Heart right ventricle (tissue), 16 donors: ENCODE measurements at regions not wholly inside any gene's neighbourhood (a gene's known extent, or its start where the extent isn't known, plus 50 kb on each side); places are given as distances from the start of the nearest gene placed in this dataset.

Source experiments
- ATAC-seq, 8 donors: fragments of 200-7000 bp; cut with Tn5 transposase; one replicate each; pipeline ENCODE4 v1.9.1; 2020; ENCODE audit warnings: mild to moderate bottlenecking in 8 of 8, moderate library complexity in 8 of 8, moderate number of reproducible peaks in 1 of 8
- DNase-seq, 2 donors: peaks; one replicate each; pipeline ENCODE4 v3.0.0-alpha.2; 2020
- H3K27ac ChIP-seq, 10 donors: fragments of 200-600 bp; sonication (generic) in 2 of 10; one replicate each; pipeline versions ENCODE4 v1.5.0 to v1.8.0; 2020 to 2022; ENCODE audit warnings: mild to moderate bottlenecking in 3 of 10
- H3K27me3 ChIP-seq, 7 donors: fragments of 200-600 bp; one replicate each; pipeline ENCODE4 v1.8.0; 2021 to 2022; ENCODE audit warnings: mild to moderate bottlenecking in 2 of 7
- H3K36me3 ChIP-seq, 9 donors: fragments of 200-600 bp; sonication (generic) in 1 of 9; one replicate each; pipeline versions ENCODE4 v1.5.0 to v1.8.0; 2020 to 2022; ENCODE audit warnings: mild to moderate bottlenecking in 2 of 9
- H3K4me1 ChIP-seq, 9 donors: fragments of 200-600 bp; sonication (generic) in 1 of 9; one replicate each; pipeline versions ENCODE4 v1.5.0 to v1.8.0; 2020 to 2022; ENCODE audit warnings: mild to moderate bottlenecking in 4 of 9
- H3K4me3 ChIP-seq, 10 donors: fragments of 200-600 bp; sonication (generic) in 2 of 10; one replicate each; pipeline versions ENCODE4 v1.5.0 to v1.8.0; 2020 to 2022; ENCODE audit warnings: mild to moderate bottlenecking in 7 of 10, moderate library complexity in 2 of 10
- H3K9me3 ChIP-seq, 11 donors: fragments of 200-600 bp in 10 of 11; sonication (generic) in 2 of 11; one replicate each; pipeline versions ENCODE4 v1.5.0 to v1.8.0; 2013 to 2022; ENCODE audit warnings: mild to moderate bottlenecking in 2 of 11, control low read depth in 1 of 11, moderate library complexity in 1 of 11
- CTCF ChIP-seq, 9 donors: fragments of 200-600 bp; sonication (generic) in 2 of 9; IDR thresholded peaks; one replicate each; pipeline versions ENCODE4 v1.5.0 to v1.8.0; 2021 to 2022; ENCODE audit warnings: antibody characterized with exemption in 9 of 9, mild to moderate bottlenecking in 5 of 9, moderate library complexity in 1 of 9
- WGBS, 2 donors: extraction: QIAGEN DNeasy Blood & Tissue Kit; methylation state at CpG; one replicate each; pipeline ENCODE4 v1.1.7; 2013; ENCODE audit warnings: inconsistent platforms in 1 of 2; 5-methylcytosine and 5-hydroxymethylcytosine counted together
- intact Hi-C, 10 donors: fragments of 100-400 bp; cut with DNase I; formaldehyde crosslinking; loops; one replicate each; pipeline versions ENCODE4 v1.11.1 to v1.14.2; 2022
- donor health status: Arrhythmogenic right ventricular cardiomyopathy.
- donor health status: ischemic (EF 13 %, LVEDD 7.1; RV severe dilation, severe dysfunction).
- donor health status: healthy with polysubstance abuse.
- donor health status: DM: no; HTN: yes; CAD: no.
- donor health status: DM: no; HTN: no; CAD: no.
- donor health status: ischemic (EF 25% LVEDD 6.9; RV normal size, moderate dysfunction).
- donor health status: ischemic (EF 25% LVEDD 5.7; RV mildly dilated, moderate dysfunction).
- donor health status: healthy.
- donor health status: DM: yes; HTN: yes; CAD: no.
- donor health status: Ischemic cardiomyopathy.
- donor health status: ischemic (EF 35%, LVEDD 5.7; RV mildly dilated, moderate dysfunction).
- donor health status: nonischemic (EF 11% LVEDD 7.7; RV severe dilation, severe dysfunction).
- donor health status: DM: yes; HTN: yes; CAD: no.
- donor health status: PGD.
- donor health status: ischemic (EF 29% LVEDD 5.4; RV normal size, mild dysfunction).
- donor health status: nonischemic (EF 23%, LVEDD 6.1; RV moderate dilation, normal function).

GRCh38 chr21:40972151-40972550 is 125.2 kb upstream of the DSCAM start:
- peaks cover 0 to 16% (median 4%) of the 10 kb centered on the region in 7 donors for H3K27me3 ChIP-seq
- no peak for TF ChIP-seq CTCF (IDR thresholded peaks at IDR 0.05)
- H3K9me3 ChIP-seq = peaks cover 0 to 23% (median 8%) of the 10 kb centered on the region in 11 donors
- no peak overlapping the region for H3K27ac ChIP-seq
- H3K36me3 ChIP-seq = no peaks in the 10 kb centered on the region
- no peak for DNase-seq
- intact Hi-C loops = no loop called here
- no peak overlapping the region for H3K4me3 ChIP-seq
- no peak for ATAC-seq
- WGBS, 2 donors = 48 to 61% methylated on average over 2 of the region's 2 CpGs
- peaks cover 0 to 4% (median 0%) of the 10 kb centered on the region in 9 donors for H3K4me1 ChIP-seq

- Histone ChIP-seq H3K36me3 (no peaks in the 10 kb centered on the region), H3K4me1 (peaks cover 0 to 7% (median 0%) of the 10 kb centered on the region in 9 donors), H3K27ac (no peak overlapping the region), H3K9me3 (peaks cover 0 to 30% (median 8%) of the 10 kb centered on the region in 11 donors), H3K27me3 (peaks cover 0 to 5% (median 0%) of the 10 kb centered on the region in 7 donors), H3K4me3 (no peak overlapping the region)
- intact Hi-C loops = no loop called here
- no peak for TF ChIP-seq CTCF (IDR thresholded peaks at IDR 0.05)
- DNase-seq (no peak), ATAC-seq (peak in 1 of 8 donors; percentile 34)
Measured at GRCh38 chr21:40976198-40977109, 129.5 kb upstream of the DSCAM start.

- Histone ChIP-seq H3K27ac (no peak overlapping the region), H3K4me3 (no peak overlapping the region), H3K36me3 (no peaks in the 10 kb centered on the region), H3K4me1 (no peaks in the 10 kb centered on the region), H3K27me3 (no peaks in the 10 kb centered on the region), H3K9me3 (peaks cover 0 to 20% (median 4%) of the 10 kb centered on the region in 11 donors)
- 71 to 81% methylated on average over 4 of the region's 4 CpGs for WGBS, 2 donors
- intact Hi-C loops = no loop called here
- no peak for ATAC-seq
- no peak for DNase-seq
- TF ChIP-seq CTCF (IDR thresholded peaks at IDR 0.05) = no peak
Measured at GRCh38 chr21:40985370-40985769, 138.4 kb upstream of the DSCAM start.

- H3K9me3 ChIP-seq = no peaks in the 10 kb centered on the region
- WGBS, 2 donors = 97% methylated on average over 2 of the region's 2 CpGs
- no peak overlapping the region for H3K27ac ChIP-seq
- no peak for TF ChIP-seq CTCF (IDR thresholded peaks at IDR 0.05)
- ATAC-seq (peak in 1 of 8 donors; percentile 15), DNase-seq (no peak)
- H3K27me3 ChIP-seq = no peaks in the 10 kb centered on the region
- H3K4me3 ChIP-seq = no peak overlapping the region
- H3K4me1 ChIP-seq = no peaks in the 10 kb centered on the region
- no peaks in the 10 kb centered on the region for H3K36me3 ChIP-seq
- intact Hi-C loops = no loop called here
Measured at GRCh38 chr21:40990366-40990765, 143.4 kb upstream of the DSCAM start.
